ENCODE measurements at regions not wholly inside any gene's neighbourhood (a gene's known extent, or its start where the extent isn't known, plus 50 kb on each side); places are given as distances from the start of the nearest gene placed in this dataset.

DNA sequence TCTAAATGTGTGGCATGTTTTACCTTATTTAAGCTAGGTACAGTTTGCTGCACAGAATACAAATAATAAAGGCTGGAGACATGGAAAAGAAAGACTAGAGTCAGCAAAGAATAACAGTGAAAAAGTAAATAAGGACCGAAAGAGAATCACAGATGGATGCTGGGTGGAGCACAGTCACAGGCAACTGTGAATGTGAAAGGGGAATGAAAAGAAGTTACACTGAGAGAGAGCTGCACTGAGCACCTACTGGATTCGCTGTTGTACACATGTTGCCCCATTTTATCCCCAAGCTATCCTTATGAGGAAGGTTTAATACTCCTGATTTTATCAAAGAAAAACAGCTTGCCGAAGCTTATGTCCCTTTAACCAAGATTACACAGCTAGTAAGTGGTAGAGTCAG, 165.4 kb upstream of the RGMB start:
- Histone ChIP-seq H3K9me3 (no peaks in the 10 kb centered on the region), H3K36me3 (no peaks in the 10 kb centered on the region), H3K4me1 (no peaks in the 10 kb centered on the region), H3K27me3 (no peaks in the 10 kb centered on the region), H3K27ac (no peak overlapping the region), H3K4me3 (no peak overlapping the region)
- no peak for DNase-seq
- TF ChIP-seq CTCF (IDR thresholded peaks at IDR 0.05) (no peak), POLR2A (IDR thresholded peaks at IDR 0.05) (no peak)
- intact Hi-C loops (cut with DNase I; ENCODE audit: low total_unique reads) = no loop called here

DNA sequence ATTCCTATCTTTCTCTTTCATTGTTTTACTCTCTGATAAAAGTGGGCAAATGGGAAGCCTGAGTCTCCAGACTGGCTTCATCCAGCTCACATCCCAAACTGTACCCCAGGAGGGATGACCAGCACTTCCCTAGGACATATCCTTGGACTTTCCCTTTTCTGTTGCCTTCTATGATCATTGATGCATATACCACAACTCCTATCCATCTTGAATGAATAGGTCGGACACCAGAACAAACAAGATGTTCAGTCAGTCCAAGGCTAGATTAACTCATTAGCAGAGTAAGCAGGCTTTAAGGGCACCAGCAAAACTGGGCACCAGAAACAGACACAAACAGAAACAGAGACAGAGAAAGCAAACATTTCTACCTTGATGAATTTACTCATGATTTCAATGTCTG, 159.1 kb upstream of the RGMB start:
- no peaks in the 10 kb centered on the region for H3K36me3 ChIP-seq
- H3K4me3 ChIP-seq = no peak overlapping the region
- no peaks in the 10 kb centered on the region for H3K4me1 ChIP-seq
- no peaks in the 10 kb centered on the region for H3K27me3 ChIP-seq
- no peaks in the 10 kb centered on the region for H3K9me3 ChIP-seq
- no peak overlapping the region for H3K27ac ChIP-seq
- TF ChIP-seq CTCF (IDR thresholded peaks at IDR 0.05) (no peak), POLR2A (IDR thresholded peaks at IDR 0.05) (no peak)
- DNase-seq = no peak
- intact Hi-C loops (cut with DNase I; ENCODE audit: low total_unique reads) = no loop called here

DNA sequence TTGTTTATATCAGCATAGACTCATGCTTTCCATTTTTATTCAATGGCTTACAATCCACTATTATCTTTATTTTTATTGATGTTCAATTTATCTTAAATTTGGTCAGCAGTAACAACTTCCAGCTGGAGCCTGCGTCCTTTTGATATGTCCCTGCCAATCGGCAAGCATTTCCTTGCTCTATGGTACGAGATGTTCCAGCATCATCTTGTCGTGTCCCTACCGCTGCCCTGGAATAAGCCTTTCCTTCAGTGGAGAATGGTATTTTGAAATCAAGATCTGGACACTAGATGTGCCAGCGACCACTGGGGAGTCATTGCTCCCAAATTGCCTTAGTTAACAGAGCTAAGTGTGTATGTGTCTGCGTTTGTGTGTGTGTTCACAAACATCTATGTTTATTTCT, 151.6 kb upstream of the RGMB start:
- Histone ChIP-seq H3K9me3 (no peaks in the 10 kb centered on the region), H3K4me1 (no peaks in the 10 kb centered on the region), H3K36me3 (no peaks in the 10 kb centered on the region), H3K27ac (no peak overlapping the region), H3K4me3 (no peak overlapping the region), H3K27me3 (no peaks in the 10 kb centered on the region)
- no peak for DNase-seq
- no peak for TF ChIP-seq POLR2A (IDR thresholded peaks at IDR 0.05)
- no peak for TF ChIP-seq CTCF (IDR thresholded peaks at IDR 0.05)
- intact Hi-C loops (cut with DNase I; ENCODE audit: low total_unique reads) = no loop called here

DNA sequence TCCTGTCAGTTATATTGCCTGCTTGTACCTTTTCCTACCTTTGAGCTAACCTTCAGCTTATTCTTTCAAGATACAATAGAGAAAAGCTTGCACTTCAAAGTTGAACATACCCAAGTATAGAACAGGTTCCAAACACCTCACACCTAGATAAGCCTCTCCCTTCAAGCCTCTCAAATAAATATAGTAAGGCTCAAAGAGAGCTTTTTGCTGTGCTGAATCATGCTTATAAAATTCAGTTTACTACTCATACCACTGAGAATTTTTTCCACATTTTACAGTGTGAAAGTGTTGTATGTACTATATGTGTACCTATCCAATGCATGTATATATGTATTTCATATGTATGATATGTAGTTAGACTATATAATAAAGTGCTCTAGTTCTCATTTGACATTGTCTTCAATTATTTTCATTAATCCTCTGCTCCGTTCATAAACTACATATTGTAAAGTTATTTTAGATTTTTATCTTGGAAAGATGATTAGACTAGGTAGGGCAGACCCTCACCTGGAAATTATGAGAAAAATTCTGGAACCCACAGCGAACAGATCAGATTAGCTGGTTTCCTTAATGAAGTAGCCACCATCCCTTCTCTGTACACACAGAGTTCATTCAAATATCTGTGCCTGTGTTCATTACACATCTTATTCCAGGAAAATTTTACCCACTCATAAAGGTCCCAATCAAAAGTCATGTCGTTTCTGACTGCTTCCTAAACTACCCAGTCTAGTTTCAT, 149.2 kb upstream of the RGMB start:
- TF ChIP-seq POLR2A (IDR thresholded peaks at IDR 0.05) = no peak
- intact Hi-C loops (cut with DNase I; ENCODE audit: low total_unique reads) = no loop called here
- no peaks in the 10 kb centered on the region for H3K27me3 ChIP-seq
- no peaks in the 10 kb centered on the region for H3K9me3 ChIP-seq
- H3K36me3 ChIP-seq = no peaks in the 10 kb centered on the region
- H3K4me1 ChIP-seq = no peaks in the 10 kb centered on the region
- no peak overlapping the region for H3K4me3 ChIP-seq
- DNase-seq = no peak
- no peak overlapping the region for H3K27ac ChIP-seq

GRCh38 chr5:98627121-98627520, 146.3 kb upstream of the RGMB start:
- Histone ChIP-seq H3K27ac (no peak overlapping the region), H3K4me3 (no peak overlapping the region), H3K27me3 (no peaks in the 10 kb centered on the region), H3K4me1 (no peaks in the 10 kb centered on the region), H3K9me3 (no peaks in the 10 kb centered on the region), H3K36me3 (no peaks in the 10 kb centered on the region)
- no peak for DNase-seq
- intact Hi-C loops (cut with DNase I; ENCODE audit: low total_unique reads) = no loop called here
- TF ChIP-seq CTCF (IDR thresholded peaks at IDR 0.05) (no peak), POLR2A (IDR thresholded peaks at IDR 0.05) (no peak)

- TF ChIP-seq CTCF (IDR thresholded peaks at IDR 0.05) (no peak), POLR2A (IDR thresholded peaks at IDR 0.05) (no peak)
- intact Hi-C loops (cut with DNase I; ENCODE audit: low total_unique reads) = no loop called here
- Histone ChIP-seq H3K27me3 (no peaks in the 10 kb centered on the region), H3K27ac (no peak overlapping the region), H3K4me1 (no peaks in the 10 kb centered on the region), H3K36me3 (no peaks in the 10 kb centered on the region), H3K4me3 (no peak overlapping the region), H3K9me3 (no peaks in the 10 kb centered on the region)
- DNase-seq = no peak
These were observed 142.8 kb upstream of the RGMB start for GRCh38 chr5:98630621-98631020.

All from uterus (tissue), 3 donors.